GM18505 (cell line): ENCODE measurements at regions not wholly inside any gene's neighbourhood (a gene's known extent, or its start where the extent isn't known, plus 50 kb on each side); places are given as distances from the start of the nearest gene placed in this dataset.
"Not testable (repeated sequence)": the region's sequence is repeated elsewhere in the genome, so short reads cannot be mapped to it uniquely, and the experiment has no call there.

ENCODE experiments used
- ATAC-seq: cut with Tn5 transposase; IDR thresholded peaks from one replicate; pipeline ENCODE4 v1.9.1; 2021; ENCODE audit not compliant: unreplicated experiment

GRCh38 chr3:195976876-195977275 is 68.5 kb upstream of the TNK2 start:
- ATAC-seq, result not testable (repeated sequence)

DNA sequence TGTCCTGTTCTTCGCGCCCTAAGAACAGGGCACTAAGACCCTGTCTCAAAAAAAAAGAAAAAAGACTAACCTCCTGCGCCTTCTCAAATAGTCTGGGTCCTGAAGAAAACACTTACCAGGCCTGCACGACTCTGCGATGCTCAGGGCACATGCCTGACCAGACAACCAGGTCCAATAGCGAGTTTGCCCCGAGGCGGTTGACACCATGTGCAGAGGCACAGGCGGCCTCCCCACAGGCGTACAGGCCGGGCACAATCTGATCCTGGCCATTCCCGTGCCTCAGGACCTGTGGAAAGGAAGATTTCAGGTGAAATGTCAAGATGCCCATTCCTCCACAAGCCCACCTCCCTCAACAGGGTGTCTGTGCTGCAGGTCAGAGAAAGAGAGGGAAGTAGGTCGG is 65.9 kb upstream of the TNK2 start:
- ATAC-seq, result not testable (repeated sequence)

DNA sequence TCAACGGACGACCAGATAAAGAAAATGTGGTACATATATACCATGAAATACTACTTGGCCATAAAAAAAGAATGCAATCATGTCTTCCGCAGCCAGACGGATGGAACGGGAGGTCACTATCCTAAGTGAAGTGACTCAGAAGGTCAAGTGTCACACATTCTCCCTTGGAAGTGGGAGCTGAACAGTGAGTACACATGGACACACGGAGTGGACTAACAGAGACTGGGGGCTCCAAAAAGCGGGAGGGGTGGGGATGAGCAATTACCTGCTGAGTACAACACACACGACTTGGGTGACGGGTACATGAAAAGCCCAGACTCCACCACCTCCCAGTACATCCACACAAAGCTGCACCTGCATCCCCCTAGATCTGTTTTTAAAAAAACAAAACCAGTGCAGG is 62.5 kb upstream of the TNK2 start:
- not testable (repeated sequence) for ATAC-seq

- not testable (repeated sequence) for ATAC-seq
Observed at GRCh38 chr3:195969838-195970776, 61.8 kb upstream of the TNK2 start.

GRCh38 chr3:195969341-195969740 is 61.0 kb upstream of the TNK2 start:
- not testable (repeated sequence) for ATAC-seq

DNA sequence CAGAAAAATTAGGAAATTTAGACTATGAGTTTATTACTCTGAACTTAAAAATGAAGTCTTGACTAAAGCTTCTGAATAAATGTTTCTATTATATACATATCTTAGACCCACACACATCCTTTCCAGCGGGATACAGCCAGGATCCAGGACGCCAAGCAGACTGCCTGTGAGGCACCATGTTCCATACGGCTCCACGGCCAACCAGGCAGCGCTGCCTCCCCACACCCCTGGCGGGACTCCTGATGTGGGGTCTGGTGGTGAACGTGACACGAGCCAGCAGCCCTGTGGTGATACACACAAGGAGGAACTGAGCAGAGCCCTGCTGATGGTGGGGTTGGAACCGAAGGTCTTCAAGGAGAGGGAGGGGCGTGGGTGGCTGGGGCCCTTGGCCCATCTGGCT is 59.8 kb upstream of the TNK2 start:
- not testable (repeated sequence) for ATAC-seq

GRCh38 chr3:195967387-195967720 is 59.0 kb upstream of the TNK2 start:
- ATAC-seq, result not testable (repeated sequence)

- ATAC-seq, result not testable (repeated sequence)
Observed at GRCh38 chr3:195966563-195967386, 58.4 kb upstream of the TNK2 start.

DNA sequence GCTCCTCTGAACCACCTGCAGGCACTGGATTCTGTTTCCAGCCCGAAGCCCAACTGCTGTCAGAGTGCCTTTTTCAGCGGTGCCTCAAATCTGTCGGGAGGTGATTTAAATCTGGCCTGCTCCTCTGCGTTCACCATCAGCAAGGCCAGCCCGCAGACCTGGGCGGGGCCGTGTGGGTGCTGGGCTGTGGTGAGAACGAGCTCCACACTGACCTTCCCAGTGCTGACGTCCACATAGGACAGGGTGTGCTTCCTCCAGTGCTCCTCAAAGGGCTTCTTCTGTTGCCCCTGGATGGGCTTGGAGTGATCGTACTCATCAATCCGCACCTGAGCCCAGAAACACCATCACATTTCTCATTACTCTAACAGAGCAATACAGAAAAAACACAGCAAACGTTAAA is 56.9 kb upstream of the TNK2 start:
- ATAC-seq, result not testable (repeated sequence)

- not testable (repeated sequence) for ATAC-seq
Observed at GRCh38 chr3:195964318-195965107, 56.2 kb upstream of the TNK2 start.

- ATAC-seq, result not testable (repeated sequence)
Observed at GRCh38 chr3:195962222-195962621, 53.9 kb upstream of the TNK2 start.

- not testable (repeated sequence) for ATAC-seq
Observed at GRCh38 chr3:195960971-195961775, 52.8 kb upstream of the TNK2 start.

GRCh38 chr3:195960164-195960563 is 51.8 kb upstream of the TNK2 start:
- not testable (repeated sequence) for ATAC-seq

- not testable (repeated sequence) for ATAC-seq
Observed at GRCh38 chr3:195959367-195960157, 51.2 kb upstream of the TNK2 start.

DNA sequence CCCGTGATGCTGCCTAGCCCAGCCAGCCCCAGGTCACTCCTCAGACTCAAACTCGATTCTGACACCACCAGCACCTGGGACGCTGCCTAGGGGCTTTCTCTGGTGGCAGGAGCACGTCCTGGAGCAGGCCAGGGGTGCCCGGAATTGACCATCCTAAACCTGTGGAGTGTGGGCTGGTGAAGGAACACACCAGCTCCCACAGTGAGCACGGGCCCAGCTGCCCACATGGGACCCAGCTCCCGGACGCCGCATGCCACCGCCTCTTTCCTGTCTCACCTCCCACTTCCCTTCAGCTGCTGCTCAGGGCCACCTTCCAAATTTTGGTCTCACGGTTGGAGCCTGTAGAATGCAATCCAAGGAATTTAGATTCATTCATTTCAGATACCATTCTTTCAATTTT is 50.4 kb upstream of the TNK2 start:
- ATAC-seq, result not testable (repeated sequence)
